GM12874 (cell line): ENCODE measurements at regions not wholly inside any gene's neighbourhood (a gene's known extent, or its start where the extent isn't known, plus 50 kb on each side); places are given as distances from the start of the nearest gene placed in this dataset.

ENCODE experiments used
- CTCF ChIP-seq: IDR thresholded peaks from 2 replicates; pipeline ENCODE4 v1.5.1; 2011; ENCODE audit warnings: low read depth, mild to moderate bottlenecking, control low read depth, low read length, moderate library complexity; ENCODE audit not compliant: insufficient read depth

GRCh38 chr14:87045956-87046355 is 947.0 kb downstream of the GALC start:
- TF ChIP-seq CTCF, result no peak

GRCh38 chr14:87045246-87045645 is 947.7 kb downstream of the GALC start:
- no peak for TF ChIP-seq CTCF

- no peak for TF ChIP-seq CTCF
Measured at GRCh38 chr14:87044807-87045206, 948.2 kb downstream of the GALC start.

GRCh38 chr14:87043667-87044200 is 949.2 kb downstream of the GALC start:
- no peak for TF ChIP-seq CTCF

GRCh38 chr14:87042354-87042753 is 950.6 kb downstream of the GALC start:
- no peak for TF ChIP-seq CTCF

- TF ChIP-seq CTCF, result no peak
Measured at GRCh38 chr14:87041290-87042020, 951.5 kb downstream of the GALC start.

GRCh38 chr14:87034680-87035079 is 958.3 kb downstream of the GALC start:
- TF ChIP-seq CTCF, result no peak

- no peak for TF ChIP-seq CTCF
Measured at GRCh38 chr14:87030197-87030596, 962.8 kb downstream of the GALC start.
